ENCODE measurements at regions not wholly inside any gene's neighbourhood (a gene's known extent, or its start where the extent isn't known, plus 50 kb on each side); places are given as distances from the start of the nearest gene placed in this dataset.

DNA sequence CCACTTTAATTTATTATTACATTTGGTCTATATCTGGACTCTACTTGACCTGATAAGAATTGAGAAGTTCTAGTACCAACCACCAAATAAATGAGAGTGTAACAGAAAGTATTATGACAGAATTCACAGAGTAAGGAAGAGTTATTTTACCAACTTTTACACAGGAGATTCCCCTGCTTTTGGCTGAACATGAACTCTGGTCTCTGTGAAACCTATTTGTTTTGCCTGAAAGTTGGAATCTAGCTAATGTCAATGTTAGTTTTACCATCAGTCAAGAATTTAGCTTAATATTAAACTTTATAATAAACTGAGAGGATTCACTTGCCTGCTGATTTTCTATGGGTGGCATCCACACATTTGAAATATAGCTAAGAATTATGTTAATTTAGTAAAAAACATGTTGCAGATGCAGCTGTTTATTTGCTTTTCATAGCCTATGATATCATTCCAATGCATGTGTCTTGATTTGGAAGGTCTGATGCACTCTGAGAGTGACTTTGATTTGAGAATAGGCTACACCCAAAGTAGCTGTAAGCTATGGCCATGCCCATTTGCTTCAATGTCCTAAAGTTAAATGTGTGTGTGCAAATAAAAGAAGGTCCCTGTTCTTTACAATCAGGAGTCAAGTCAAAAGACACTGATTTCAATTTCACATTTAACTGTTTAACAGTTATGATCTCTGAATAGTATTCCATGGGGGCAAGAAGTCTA is 150.9 kb upstream of the RASGEF1B start:
- Histone ChIP-seq H3K4me1 (ENCODE audit: control insufficient read depth in 1 of 2, insufficient read depth in 2 of 2, low read length in 2 of 2) (no peaks in the 10 kb centered on the region), H4K20me1 (ENCODE audit: insufficient read depth, low read length) (no peaks in the 10 kb centered on the region), H3K27ac (ENCODE audit: low read depth in 1 of 2, low read length in 2 of 2) (no peak overlapping the region), H3K9me3 (replicated peaks in 1 of 2; ENCODE audit: control insufficient read depth in 1 of 2, insufficient read depth in 1 of 2, low read length in 2 of 2) (no peaks in the 10 kb centered on the region), H3K9ac (ENCODE audit: insufficient read depth, low read length, poor library complexity, severe bottlenecking) (no peak overlapping the region), H3K27me3 (ENCODE audit: control insufficient read depth in 2 of 2, insufficient read depth in 2 of 2, low read length in 2 of 2) (no peaks in the 10 kb centered on the region), H3K4me2 (replicated peaks; ENCODE audit: extremely low read depth, low read length, poor library complexity, severe bottlenecking) (no peak overlapping the region), H2AFZ (ENCODE audit: insufficient read depth, low read depth, low read length, poor library complexity, severe bottlenecking) (no peak overlapping the region), H3K36me3 (replicated peaks in 1 of 2; ENCODE audit: control insufficient read depth in 1 of 2, insufficient read depth in 2 of 2, low read length in 2 of 2) (no peaks in the 10 kb centered on the region), H3K79me2 (ENCODE audit: insufficient read depth, low read length) (no peaks in the 10 kb centered on the region), H3K4me3 (replicated peaks in 1 of 3; ENCODE audit: low read depth in 2 of 3, low read length in 3 of 3) (no peak overlapping the region)
- H3K4me1 Mint-ChIP-seq: no peaks in the 10 kb centered on the region
- intact Hi-C loops (cut with micrococcal nuclease): no loop called here
- no peak overlapping the region for H3K27ac Mint-ChIP-seq
- TF ChIP-seq, protein P1, sequence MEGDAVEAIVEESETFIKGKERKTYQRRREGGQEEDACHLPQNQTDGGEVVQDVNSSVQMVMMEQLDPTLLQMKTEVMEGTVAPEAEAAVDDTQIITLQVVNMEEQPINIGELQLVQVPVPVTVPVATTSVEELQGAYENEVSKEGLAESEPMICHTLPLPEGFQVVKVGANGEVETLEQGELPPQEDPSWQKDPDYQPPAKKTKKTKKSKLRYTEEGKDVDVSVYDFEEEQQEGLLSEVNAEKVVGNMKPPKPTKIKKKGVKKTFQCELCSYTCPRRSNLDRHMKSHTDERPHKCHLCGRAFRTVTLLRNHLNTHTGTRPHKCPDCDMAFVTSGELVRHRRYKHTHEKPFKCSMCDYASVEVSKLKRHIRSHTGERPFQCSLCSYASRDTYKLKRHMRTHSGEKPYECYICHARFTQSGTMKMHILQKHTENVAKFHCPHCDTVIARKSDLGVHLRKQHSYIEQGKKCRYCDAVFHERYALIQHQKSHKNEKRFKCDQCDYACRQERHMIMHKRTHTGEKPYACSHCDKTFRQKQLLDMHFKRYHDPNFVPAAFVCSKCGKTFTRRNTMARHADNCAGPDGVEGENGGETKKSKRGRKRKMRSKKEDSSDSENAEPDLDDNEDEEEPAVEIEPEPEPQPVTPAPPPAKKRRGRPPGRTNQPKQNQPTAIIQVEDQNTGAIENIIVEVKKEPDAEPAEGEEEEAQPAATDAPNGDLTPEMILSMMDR (IDR thresholded peaks at IDR 0.05): no peak
- no peak for DNase-seq
- H3K4me3 Mint-ChIP-seq: no peak overlapping the region
- peaks cover 0 to 1% (median 0%) of the 10 kb centered on the region in 7 donors for H3K9me3 Mint-ChIP-seq
- H3K27me3 Mint-ChIP-seq (ENCODE audit: low read depth in 3 of 3): peaks cover 0 to 2% (median 2%) of the 10 kb centered on the region in 3 donors
- H3K36me3 Mint-ChIP-seq: no peaks in the 10 kb centered on the region

DNA sequence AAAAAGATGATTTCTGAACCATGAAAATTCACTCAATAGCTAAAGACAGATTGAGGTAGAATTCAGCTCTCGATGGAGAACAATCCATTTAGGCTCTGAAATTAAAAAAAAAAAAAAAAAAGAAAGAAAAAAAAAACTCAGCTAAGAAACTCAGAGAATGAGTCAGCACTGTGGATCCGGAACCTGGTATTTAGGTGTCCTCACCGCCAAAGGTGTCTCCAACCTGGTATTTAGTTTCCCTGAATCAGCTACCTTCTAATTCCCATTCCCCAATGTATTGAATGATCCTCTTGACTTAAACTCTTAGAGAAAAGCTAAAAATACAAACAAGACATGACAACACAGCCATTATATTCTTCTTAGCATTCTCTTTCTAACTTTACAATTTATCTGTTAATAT is 150.3 kb upstream of the RASGEF1B start:
- intact Hi-C loops (cut with micrococcal nuclease): no loop called here
- Histone ChIP-seq H3K79me2 (ENCODE audit: insufficient read depth, low read length) (no peaks in the 10 kb centered on the region), H3K36me3 (replicated peaks in 1 of 2; ENCODE audit: control insufficient read depth in 1 of 2, insufficient read depth in 2 of 2, low read length in 2 of 2) (no peaks in the 10 kb centered on the region), H2AFZ (ENCODE audit: insufficient read depth, low read depth, low read length, poor library complexity, severe bottlenecking) (no peak overlapping the region), H3K27ac (ENCODE audit: low read depth in 1 of 2, low read length in 2 of 2) (no peak overlapping the region), H3K9me3 (replicated peaks in 1 of 2; ENCODE audit: control insufficient read depth in 1 of 2, insufficient read depth in 1 of 2, low read length in 2 of 2) (no peaks in the 10 kb centered on the region), H4K20me1 (ENCODE audit: insufficient read depth, low read length) (no peaks in the 10 kb centered on the region), H3K27me3 (ENCODE audit: control insufficient read depth in 2 of 2, insufficient read depth in 2 of 2, low read length in 2 of 2) (no peaks in the 10 kb centered on the region), H3K4me3 (replicated peaks in 1 of 3; ENCODE audit: low read depth in 2 of 3, low read length in 3 of 3) (no peak overlapping the region), H3K4me1 (ENCODE audit: control insufficient read depth in 1 of 2, insufficient read depth in 2 of 2, low read length in 2 of 2) (no peaks in the 10 kb centered on the region), H3K4me2 (replicated peaks; ENCODE audit: extremely low read depth, low read length, poor library complexity, severe bottlenecking) (no peak overlapping the region), H3K9ac (ENCODE audit: insufficient read depth, low read length, poor library complexity, severe bottlenecking) (no peak overlapping the region)
- H3K9me3 Mint-ChIP-seq: peaks cover 0 to 1% (median 0%) of the 10 kb centered on the region in 7 donors
- 100% methylated on average over 1 of the region's 3 CpGs for WGBS (ENCODE audit: insufficient coverage)
- H3K36me3 Mint-ChIP-seq: no peaks in the 10 kb centered on the region
- TF ChIP-seq, protein P1 (IDR thresholded peaks at IDR 0.05): no peak
- peaks cover 0 to 2% (median 2%) of the 10 kb centered on the region in 3 donors for H3K27me3 Mint-ChIP-seq (ENCODE audit: low read depth in 3 of 3)
- DNase-seq: no peak
- H3K27ac Mint-ChIP-seq: no peak overlapping the region
- H3K4me3 Mint-ChIP-seq: no peak overlapping the region
- no peaks in the 10 kb centered on the region for H3K4me1 Mint-ChIP-seq

All from CD14-positive monocyte (primary cell).